ENCODE measurements at regions not wholly inside any gene's neighbourhood (a gene's known extent, or its start where the extent isn't known, plus 50 kb on each side); places are given as distances from the start of the nearest gene placed in this dataset.

DNA sequence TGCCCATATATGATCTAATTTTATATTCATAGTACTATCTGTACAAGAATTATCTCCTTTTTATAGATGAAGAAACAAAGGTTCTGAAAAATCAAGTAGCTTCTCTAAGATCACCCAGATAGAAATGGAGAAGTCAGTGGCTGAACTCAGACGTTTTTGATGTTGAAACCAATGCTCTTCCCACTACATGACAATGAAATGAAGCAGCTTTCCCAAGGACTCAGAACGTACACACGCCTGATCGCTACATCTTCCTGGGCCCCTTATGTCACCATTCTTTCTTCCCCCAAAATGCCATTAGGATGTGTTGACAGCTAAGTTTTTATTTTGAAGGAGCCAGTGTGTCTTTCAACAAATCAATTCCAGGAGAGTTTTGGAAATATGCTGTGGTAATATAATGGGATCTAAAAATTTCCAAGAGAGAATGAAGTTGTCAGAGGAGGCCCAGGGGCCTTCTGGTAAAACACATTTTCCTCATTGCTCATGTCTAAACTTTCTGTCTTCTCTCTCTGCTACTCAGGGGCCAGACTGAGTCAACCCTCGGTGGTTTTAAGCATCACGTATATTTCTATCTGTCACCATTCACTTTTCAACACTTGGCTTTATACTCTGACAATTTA, 98.1 kb upstream of the COL21A1 start:
- DNase-seq: no peak

DNA sequence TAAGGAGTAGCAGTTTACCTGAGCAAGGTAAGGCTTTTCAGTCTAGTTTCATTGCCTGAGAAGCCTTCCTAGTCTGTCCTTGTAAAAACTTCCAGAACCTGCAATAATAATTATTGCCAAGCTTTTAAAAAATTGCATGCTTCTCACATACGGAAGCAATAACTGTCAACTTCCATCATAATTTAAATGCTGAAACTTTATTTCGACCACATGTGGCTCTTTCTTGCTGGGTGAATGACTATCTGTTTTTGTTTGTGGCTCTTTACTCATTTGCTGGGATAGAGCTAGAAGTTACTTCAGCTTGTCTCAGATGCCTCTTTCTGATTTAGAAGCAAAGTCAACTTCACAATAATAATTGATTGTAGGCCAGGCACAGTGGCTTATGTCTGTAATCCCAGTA, 95.9 kb upstream of the COL21A1 start:
- DNase-seq: no peak

DNA sequence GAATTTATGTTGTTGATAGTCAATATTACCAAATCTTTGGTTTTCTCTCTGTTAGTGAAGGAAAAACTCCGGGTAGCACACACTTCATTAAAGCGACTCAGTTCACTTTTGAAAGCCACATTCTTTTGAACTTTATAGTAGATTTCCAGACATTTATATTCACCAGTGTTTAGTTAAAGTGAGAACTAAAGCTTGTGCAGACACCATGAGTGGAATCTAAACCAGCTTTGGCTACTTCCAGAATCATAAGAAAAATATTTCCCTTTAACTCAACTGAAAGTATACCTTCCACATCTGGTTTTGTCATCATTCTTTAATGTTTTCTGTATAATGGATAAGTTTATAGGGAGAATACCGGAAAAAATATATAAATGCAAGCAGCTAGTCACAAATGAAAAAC, 92.1 kb upstream of the COL21A1 start:
- DNase-seq: no peak

GRCh38 chr6:56335726-56336125, 88.3 kb upstream of the COL21A1 start:
- DNase-seq: no peak

DNA sequence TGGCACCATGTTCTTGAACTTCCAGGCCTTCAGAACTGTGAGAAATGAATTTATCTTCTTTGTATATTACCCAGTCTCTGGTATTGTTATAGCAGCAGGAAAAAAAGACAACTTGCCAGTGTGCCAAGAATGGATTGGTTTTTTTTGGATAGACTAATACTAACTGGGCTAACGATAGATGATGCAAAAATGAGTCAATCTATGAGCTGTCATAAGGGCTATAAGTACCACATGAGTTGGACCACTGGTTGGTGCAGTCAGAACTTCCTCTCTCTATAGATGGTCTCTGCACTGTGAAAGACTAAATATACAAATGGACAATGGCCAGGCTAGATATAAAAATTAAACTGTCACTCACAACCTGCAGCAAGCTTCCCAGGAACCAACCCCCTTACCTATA, 87.6 kb upstream of the COL21A1 start:
- no peak for DNase-seq

- no peak for DNase-seq
Measured at GRCh38 chr6:56329271-56330050, 82.1 kb upstream of the COL21A1 start.

GRCh38 chr6:56328728-56329090, 81.3 kb upstream of the COL21A1 start:
- DNase-seq: no peak

GRCh38 chr6:56327946-56328727, 80.8 kb upstream of the COL21A1 start:
- DNase-seq: no peak

GRCh38 chr6:56324396-56324795, 77.0 kb upstream of the COL21A1 start:
- DNase-seq: no peak

DNA sequence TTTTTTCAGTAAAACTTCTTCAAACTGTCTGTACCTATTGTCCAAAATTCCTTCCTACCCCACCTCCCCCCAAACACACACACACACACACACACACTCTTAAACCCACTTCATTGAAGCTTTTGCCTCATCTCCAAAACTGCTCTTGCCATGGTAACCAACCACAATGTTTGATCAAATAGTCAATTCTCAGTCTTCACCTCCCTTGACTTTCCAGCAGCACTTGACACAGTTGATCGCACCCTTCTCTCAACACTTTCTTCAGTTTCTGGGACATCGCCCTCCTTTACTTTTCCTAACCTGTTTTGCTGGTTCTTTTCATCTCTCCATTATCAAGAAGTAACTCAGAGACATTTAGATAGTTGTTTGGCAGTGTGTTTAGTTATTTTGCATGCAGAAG, 71.5 kb upstream of the COL21A1 start:
- no peak for DNase-seq

DNA sequence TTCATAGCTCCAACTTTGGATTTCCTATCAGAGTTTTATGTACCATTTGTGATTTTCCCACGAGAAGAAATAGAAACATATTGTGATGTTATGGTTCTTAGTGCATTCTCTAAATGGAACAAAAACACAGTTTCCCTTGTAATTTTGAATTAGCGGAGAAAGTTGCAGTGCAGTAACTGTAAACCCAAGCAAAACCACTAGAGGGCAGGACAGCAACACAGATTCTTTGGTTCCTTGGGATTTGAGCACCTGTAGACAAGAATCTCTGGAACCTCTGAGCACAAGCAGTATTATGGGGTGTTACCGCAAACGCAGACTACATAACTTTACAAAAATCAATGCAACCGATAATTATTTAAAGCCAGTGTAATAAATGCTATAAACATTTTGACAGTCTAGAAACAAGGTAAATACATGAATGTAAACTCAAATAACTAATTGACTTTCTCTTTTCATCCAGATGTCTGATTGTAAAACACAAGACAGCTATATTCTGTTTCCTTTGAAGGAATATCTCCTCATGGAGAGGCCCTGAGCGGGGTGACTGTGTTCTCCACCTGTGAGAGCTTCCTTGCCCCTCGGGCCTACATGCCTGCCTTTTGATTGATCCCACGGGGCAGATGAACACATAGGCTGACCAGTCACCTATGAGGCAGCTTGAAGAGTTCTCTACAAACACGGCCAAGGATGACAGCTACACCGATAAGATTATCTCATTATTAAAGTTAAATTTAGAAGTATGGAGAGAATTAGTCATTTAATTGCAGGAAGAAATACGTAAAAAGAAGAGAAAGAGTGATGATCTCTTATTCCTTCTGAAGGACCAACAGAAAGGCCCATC, 67.5 kb upstream of the COL21A1 start:
- DNase-seq: no peak

GRCh38 chr6:56311533-56312448, 64.4 kb upstream of the COL21A1 start:
- no peak for DNase-seq

DNA sequence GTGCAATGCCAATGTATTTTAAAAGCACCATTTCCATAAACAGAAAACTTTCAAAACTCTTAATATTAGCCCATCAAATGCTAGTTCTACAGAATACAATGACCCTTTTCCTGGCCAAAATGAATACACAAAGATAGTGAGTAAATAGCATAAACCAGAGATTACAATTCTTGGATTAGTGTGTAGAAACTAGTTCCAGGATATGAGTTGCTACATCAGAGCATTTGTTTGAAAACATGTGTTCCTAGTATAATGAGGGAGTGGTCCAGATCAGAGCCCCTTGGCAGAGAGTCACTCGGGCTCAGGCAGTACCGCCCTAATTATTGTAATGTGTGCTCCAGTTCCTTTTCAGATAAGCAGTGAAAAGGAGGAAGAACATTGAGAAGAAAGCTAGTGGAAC, 63.7 kb upstream of the COL21A1 start:
- DNase-seq: no peak

DNA sequence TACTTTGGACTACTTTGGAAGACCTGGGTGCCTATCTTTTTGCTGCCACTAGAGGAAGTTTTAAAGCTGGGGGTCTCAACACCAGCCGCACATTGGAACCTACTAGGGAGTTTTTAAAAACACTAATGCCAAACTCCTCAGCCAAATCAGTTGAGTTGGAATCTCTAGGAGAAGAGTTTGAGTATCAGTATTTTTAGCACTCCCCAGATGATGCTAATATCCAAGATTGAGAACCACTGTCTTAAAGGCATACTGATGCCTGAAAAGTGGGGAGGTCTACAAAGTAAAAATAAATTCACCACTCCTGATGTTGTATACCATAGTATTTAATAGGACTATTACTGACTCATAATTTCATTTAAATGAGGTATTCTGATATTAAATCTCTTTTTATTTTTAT, 62.9 kb upstream of the COL21A1 start:
- DNase-seq: no peak

GRCh38 chr6:56299916-56300315, 52.5 kb upstream of the COL21A1 start:
- no peak for DNase-seq

DNA sequence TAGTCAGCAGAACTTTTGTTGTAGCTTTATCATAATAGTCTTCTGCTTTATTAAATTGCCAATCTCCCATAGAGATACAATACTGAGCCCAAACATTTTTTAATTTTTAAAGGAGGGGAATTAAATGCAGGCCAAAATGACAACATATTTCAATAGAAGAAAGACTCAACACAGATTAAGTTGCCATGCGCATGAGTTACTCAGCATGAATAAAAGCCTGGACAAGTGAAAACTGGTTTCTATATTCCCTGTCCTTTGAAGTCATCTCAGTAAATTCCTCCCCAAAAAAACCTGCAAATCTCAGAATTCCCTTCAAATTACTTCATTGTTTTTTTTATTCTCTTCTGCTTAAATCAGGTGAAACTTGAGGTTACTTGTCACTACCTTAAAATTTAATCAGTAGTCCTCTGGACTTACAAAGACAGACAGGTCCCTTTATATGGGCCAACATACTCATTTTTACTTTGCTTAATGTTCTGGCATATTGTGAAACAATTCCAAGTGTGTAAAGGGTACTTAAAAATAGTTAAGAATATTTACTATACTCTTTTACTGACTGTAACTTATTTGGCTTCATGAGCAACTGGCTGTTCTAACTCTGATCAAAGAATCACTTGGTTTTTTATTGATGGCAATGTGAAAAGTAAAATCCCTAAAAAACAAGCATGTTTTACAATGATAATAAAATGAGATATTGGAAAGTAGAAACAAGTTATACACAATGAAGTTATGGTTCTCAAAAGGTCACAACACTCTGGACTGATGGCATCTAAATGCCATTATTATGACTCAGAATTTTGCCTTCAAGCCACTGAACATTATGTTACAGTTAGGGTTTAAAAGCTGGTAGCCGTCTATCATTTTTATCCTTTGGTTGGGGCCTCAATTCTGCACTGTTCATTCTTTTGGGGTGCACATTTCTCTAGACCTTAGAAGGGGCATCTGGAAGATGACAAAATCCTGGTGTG, 49.9 kb upstream of the COL21A1 start:
- no peak for DNase-seq
